NCI-H128 (cell line): ENCODE measurements at regions not wholly inside any gene's neighbourhood (a gene's known extent, or its start where the extent isn't known, plus 50 kb on each side); places are given as distances from the start of the nearest gene placed in this dataset.

Experiments
- DNase-seq: peaks from one replicate; lab custom pipeline; 2025; ENCODE audit not compliant: unreplicated experiment; lab: John Stamatoyannopoulos, UW

GRCh38 chr10:126783806-126784557, 113.5 kb upstream of the C10orf90 start:
- DNase-seq: no peak

- no peak for DNase-seq
Measured at GRCh38 chr10:126787201-126787600, 116.7 kb upstream of the C10orf90 start.

- DNase-seq: no peak
Measured at GRCh38 chr10:126795318-126795717, 109.9 kb upstream of the DOCK1 start.

GRCh38 chr10:126798649-126799048, 106.6 kb upstream of the DOCK1 start:
- no peak for DNase-seq

DNA sequence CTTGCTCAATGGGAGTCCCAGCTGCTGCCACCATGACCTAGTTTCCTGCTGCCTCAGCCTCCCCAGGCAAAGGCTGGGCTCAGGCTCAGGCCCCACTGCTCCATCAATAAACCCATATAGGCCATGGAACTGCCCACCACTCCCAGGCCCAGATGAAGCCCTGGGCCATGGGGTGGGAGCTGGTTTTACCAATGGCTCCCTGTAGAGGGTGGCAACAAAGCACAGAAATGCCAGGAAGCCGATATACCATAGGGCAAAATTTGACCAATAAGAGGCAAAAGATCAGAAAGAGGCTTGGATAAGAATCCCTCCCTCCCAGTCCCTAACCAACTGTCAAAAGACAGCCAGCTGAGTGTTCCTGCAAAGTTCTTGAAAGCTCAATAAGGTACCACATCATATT, 101.8 kb upstream of the DOCK1 start:
- no peak for DNase-seq

DNA sequence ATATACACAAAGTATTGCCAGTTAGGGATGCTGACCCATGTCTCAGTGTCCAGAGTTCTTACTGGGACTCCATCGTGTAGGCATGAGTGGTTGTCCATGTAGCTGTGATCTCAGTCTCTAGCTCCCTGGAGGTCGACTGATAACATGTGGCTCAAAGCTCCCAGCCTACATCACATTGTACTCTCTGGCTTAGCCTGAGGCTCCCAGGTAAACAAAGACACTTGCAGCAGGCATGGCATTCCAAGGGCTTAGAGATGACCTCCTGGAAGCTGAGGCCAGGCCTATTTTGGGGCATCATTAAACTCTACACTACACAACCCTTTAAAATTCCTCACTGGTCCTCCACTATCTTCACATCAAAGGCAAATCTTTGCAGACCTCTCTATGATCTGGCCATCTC, 100.8 kb upstream of the DOCK1 start:
- DNase-seq: no peak

DNA sequence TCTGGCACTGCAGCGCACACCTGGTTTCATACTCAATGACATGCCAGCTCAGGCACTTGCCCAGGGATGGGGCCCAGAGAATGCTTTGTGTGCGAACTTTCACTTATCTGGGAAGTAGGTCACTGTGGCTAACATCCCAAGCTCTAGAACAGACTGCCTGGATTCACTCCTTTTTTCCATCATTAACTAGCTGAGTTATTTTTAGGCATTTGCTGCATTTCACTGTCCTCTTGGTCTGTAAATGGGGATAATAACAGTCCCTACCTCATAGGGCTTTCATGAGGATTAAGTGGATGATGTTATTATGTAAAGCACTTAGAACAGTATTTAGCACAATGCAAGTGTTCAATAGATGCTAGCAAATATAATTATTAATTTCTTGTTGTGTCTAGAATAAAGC, 98.7 kb upstream of the DOCK1 start:
- no peak for DNase-seq

DNA sequence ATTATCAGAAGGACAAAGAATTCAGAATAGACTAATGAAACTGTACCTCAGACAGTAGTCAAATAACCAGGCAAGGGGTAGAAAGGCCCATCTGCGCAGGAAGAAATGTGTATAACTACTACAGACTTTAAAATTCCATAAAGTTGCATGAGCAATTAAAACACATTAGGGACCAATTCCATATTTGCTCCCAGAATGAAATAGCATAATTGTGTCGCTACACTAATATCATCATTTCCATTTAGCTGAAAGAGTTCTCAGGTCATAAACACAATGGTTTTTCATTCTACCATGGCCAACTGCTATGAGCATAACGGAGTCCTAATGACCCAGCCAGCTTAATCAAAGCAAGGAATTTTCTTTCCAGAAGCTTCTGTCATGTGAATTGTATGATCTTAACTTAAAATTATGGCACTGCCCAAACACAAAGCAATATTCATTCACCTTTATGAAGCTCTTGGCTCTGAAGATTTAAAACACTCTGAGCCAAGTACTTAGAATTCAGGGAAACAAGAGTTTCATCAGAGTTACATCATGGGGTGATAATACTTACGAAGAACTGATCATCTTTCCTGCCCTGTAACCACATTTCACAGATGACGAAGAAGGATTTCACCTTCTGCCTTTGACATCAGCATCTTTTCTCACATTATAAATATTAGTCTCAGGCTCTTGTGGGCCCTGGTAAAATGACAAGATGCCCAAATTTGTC, 98.1 kb upstream of the DOCK1 start:
- no peak for DNase-seq

DNA sequence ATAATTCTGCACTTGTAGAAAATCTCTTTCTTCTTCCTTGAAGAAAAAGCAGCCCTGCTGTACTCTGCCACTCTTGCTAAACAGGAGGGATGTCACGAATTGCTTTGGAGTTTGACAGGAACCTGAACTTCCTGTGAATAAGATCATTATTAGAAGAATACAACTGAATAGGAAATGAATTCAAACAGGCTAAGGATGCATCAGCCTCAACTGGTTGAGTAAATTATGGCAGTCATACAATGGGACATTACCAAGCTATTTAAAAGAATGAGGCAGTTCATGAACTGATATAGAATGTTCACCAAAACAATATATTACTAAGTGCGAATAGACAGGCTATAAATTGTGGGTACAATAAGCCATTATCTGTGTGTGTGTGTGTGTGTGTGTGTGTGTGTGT, 97.1 kb upstream of the DOCK1 start:
- DNase-seq: no peak

- DNase-seq: no peak
Measured at GRCh38 chr10:126813432-126813831, 91.8 kb upstream of the DOCK1 start.

DNA sequence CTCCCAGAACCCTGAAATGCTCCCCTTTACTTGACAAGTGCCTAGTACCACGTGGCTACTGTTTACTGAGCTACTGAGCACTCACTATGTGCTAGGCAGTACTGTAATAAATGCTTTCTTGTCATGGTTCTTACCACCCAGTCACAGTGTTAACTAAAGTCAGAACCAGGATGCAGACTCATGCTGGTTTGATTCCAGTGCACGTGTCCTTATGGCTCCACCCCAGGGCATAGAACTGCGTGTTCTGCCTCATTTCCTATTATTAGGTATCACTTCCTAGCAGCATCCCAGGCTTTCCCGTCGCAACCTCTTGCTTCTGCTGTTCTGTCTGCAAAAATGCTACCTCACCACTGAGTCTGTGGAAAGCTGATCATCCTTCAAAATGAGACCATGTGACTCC, 71.7 kb upstream of the DOCK1 start:
- no peak for DNase-seq

- DNase-seq: no peak
Measured at GRCh38 chr10:126836009-126836408, 69.2 kb upstream of the DOCK1 start.

- DNase-seq: no peak
Measured at GRCh38 chr10:126838316-126838715, 66.9 kb upstream of the DOCK1 start.

DNA sequence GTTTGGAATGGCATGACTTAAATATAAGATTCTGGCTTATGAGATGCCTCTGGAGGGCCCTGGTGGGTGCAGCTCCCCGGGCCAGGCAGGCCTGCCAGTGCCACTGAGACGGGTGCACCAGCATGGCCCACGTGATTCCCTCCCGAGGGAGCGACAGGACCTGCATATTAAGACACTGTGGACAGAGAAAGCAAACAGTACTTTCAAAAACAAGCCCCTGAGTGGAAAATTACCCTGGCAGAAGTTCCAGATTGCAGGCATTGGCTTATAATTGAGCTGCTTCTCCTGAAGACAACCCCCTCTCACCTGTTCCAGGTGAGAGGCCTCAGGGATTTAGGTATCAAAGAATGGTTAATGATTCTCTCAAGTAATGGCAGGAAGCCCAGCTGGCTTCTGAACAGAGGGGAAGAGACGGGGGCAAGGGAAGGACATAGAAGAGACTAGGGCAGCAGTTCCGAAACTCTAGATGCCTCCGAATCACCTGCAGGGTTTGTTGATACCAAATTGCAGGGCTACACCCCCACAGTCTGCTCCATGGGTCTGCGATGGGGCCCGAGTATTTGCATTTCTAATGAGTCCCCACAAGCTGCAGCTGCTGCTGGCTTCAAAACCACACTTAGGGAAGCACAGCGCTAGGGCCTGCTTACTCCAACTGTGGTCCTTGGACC, 66.0 kb upstream of the DOCK1 start:
- DNase-seq: peak; percentile 29

DNA sequence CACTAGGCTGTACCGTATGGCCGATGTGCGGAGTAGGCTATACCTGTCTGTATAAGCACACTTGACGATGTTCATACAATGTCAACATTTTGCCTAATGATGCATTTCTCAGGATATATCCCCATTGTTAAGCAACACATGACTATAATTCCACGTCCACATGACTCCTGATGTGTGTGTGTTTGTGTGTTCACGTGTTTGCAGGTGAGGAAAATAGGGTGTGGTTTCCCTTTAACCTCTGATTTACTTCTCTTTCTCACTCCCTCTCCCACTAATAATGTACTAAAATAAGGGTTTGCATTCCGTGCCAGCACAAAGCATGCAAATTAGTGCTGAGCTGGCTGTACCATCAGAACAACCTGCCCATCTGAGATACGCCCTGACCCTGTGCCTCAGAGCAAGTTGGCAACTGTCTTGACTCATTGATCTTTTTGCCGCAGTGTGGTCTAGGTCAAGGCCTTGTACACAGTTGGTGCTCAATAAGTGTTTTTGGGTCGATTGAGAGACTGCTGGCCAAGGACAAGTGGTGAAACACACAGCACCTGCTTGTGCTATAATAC, 64.6 kb upstream of the DOCK1 start:
- DNase-seq: no peak

DNA sequence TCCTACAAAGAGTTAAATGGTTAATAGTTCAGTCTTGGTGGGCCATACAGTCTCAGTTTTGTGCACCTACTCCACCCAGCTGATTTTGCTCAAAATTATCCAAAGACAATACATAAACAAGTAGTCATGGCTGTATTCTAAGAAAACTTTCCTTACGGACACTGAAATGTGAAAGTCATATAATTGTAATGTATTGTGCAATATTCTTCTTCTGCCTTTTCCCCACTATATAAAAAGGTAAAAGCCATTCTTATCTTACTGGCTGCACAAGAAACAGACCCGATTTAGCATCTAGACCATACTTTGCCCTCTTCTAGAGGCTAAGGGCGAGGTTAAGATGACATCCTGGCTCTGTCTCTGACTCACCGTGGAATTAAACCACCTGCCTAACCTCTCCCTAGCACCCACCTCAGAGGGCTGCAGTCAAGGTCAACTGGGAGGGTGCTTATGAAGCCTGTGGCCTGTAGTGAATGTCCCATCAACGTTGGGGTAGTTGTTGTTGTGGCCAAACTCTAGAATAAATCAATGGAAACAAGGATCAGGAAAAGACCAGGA, 63.8 kb upstream of the DOCK1 start:
- DNase-seq: no peak

GRCh38 chr10:126842356-126842755, 62.9 kb upstream of the DOCK1 start:
- no peak for DNase-seq

- no peak for DNase-seq
Measured at GRCh38 chr10:126842836-126843235, 62.4 kb upstream of the DOCK1 start.

DNA sequence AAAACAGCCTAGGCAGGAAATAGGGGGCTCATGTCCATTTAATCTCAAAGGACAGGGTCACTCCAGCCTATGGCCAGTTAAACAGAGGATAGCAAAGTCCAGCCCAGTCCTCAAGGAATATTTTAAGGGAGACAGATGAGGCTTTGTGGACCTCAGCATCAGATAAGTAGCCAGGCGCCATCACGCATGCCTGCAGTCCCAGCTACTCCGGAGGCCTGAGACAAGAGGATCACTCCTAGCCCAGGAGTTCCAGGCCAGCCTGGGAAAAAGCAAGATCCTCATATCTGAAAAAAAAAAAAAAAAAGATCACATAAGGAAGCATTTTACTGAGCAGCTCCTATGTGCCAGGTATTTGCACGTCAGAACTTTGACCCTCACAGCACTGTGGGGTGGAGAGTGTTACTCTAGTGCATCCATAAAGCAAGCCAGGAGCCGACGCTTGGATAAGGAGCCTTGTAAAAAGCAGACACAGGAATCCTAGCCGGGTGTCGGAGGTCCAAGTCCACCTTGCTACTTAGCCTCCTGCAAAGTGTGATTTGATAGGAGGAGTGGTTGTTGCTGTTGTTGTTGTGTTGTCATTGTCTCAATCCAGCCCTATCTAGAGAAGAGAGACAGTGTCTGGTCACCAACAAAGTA, 61.8 kb upstream of the DOCK1 start:
- no peak for DNase-seq

GRCh38 chr10:126844406-126844805, 60.8 kb upstream of the DOCK1 start:
- DNase-seq: no peak

GRCh38 chr10:126846469-126846868, 58.8 kb upstream of the DOCK1 start:
- no peak for DNase-seq
